PC-9 (cell line): ENCODE measurements at regions not wholly inside any gene's neighbourhood (a gene's known extent, or its start where the extent isn't known, plus 50 kb on each side); places are given as distances from the start of the nearest gene placed in this dataset.

Experiments
- EZH2 ChIP-seq: fragments of 200-600 bp; sonication (generic); IDR thresholded peaks from 2 replicates; pipeline ENCODE4 v1.8.0; 2017; ENCODE audit warnings: antibody characterized with exemption, low read depth
- TF ChIP-seq, protein P1 (sequence below): fragments of 200-600 bp; sonication (generic); conservative IDR thresholded peaks from 2 replicates; pipeline ENCODE4 v1.6.1; 2017; ENCODE audit warnings: mixed run types, antibody characterized with exemption, mild to moderate bottlenecking, moderate library complexity

DNA sequence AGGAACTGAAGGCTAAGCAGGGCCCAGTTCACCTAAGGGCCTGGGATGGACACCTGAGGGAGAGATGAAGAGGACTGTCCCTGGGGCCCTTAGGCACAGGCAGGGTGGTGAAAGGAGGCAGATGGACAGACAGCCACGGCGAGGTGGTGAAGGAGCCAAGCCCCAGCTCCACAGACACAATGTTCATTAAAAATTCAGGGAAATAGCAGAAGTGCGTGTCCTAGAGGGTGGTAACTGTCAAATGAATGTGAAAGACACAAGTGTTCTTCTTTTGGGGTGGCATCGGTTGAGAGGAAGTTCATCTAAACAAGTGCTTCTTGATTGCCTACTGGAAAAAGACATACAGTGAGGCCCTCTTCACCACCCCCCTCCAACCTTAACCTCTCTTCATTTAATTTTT is 76.2 kb upstream of the SIX2 start:
- TF ChIP-seq, protein P1, sequence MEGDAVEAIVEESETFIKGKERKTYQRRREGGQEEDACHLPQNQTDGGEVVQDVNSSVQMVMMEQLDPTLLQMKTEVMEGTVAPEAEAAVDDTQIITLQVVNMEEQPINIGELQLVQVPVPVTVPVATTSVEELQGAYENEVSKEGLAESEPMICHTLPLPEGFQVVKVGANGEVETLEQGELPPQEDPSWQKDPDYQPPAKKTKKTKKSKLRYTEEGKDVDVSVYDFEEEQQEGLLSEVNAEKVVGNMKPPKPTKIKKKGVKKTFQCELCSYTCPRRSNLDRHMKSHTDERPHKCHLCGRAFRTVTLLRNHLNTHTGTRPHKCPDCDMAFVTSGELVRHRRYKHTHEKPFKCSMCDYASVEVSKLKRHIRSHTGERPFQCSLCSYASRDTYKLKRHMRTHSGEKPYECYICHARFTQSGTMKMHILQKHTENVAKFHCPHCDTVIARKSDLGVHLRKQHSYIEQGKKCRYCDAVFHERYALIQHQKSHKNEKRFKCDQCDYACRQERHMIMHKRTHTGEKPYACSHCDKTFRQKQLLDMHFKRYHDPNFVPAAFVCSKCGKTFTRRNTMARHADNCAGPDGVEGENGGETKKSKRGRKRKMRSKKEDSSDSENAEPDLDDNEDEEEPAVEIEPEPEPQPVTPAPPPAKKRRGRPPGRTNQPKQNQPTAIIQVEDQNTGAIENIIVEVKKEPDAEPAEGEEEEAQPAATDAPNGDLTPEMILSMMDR, result no peak
- no peak for TF ChIP-seq EZH2
